ENCODE measurements at regions not wholly inside any gene's neighbourhood (a gene's known extent, or its start where the extent isn't known, plus 50 kb on each side); places are given as distances from the start of the nearest gene placed in this dataset.
"Not testable (repeated sequence)": the region's sequence is repeated elsewhere in the genome, so short reads cannot be mapped to it uniquely, and the experiment has no call there.

GRCh38 chr7:124645704-124646103 lies 119.9 kb downstream of the GPR37 start:
- H3K4me3 ChIP-seq (ENCODE audit: low read depth, low read length): no peak overlapping the region
- TF ChIP-seq CTCF (IDR thresholded peaks at IDR 0.05; ENCODE audit: low read depth, low read length): no peak

- TF ChIP-seq CTCF (IDR thresholded peaks at IDR 0.05; ENCODE audit: low read depth, low read length): no peak
- no peak overlapping the region for H3K4me3 ChIP-seq (ENCODE audit: low read depth, low read length)
Measured at GRCh38 chr7:124643311-124643811, 122.2 kb downstream of the GPR37 start.

- no peak for TF ChIP-seq CTCF (IDR thresholded peaks at IDR 0.05; ENCODE audit: low read depth, low read length)
- H3K4me3 ChIP-seq (ENCODE audit: low read depth, low read length): no peak overlapping the region
Measured at GRCh38 chr7:124635416-124635815, 130.2 kb downstream of the GPR37 start.

GRCh38 chr7:124633740-124634139 lies 131.9 kb downstream of the GPR37 start:
- no peak overlapping the region for H3K4me3 ChIP-seq (ENCODE audit: low read depth, low read length)
- TF ChIP-seq CTCF (IDR thresholded peaks at IDR 0.05; ENCODE audit: low read depth, low read length): no peak

- TF ChIP-seq CTCF (IDR thresholded peaks at IDR 0.05; ENCODE audit: low read depth, low read length): no peak
- H3K4me3 ChIP-seq (ENCODE audit: low read depth, low read length): no peak overlapping the region
Measured at GRCh38 chr7:124630395-124630794, 135.2 kb downstream of the GPR37 start.

- no peak overlapping the region for H3K4me3 ChIP-seq (ENCODE audit: low read depth, low read length)
- TF ChIP-seq CTCF (IDR thresholded peaks at IDR 0.05; ENCODE audit: low read depth, low read length): no peak
Measured at GRCh38 chr7:124618871-124619270, 146.7 kb downstream of the GPR37 start.

GRCh38 chr7:124618051-124618450 lies 147.5 kb downstream of the GPR37 start:
- not testable (repeated sequence) for H3K4me3 ChIP-seq (ENCODE audit: low read depth, low read length)

GRCh38 chr7:124603066-124603465 lies 162.5 kb downstream of the GPR37 start:
- no peak for TF ChIP-seq CTCF (IDR thresholded peaks at IDR 0.05; ENCODE audit: low read depth, low read length)
- no peak overlapping the region for H3K4me3 ChIP-seq (ENCODE audit: low read depth, low read length)
